Iris pigment epithelial cell (primary cell): ENCODE measurements at regions not wholly inside any gene's neighbourhood (a gene's known extent, or its start where the extent isn't known, plus 50 kb on each side); places are given as distances from the start of the nearest gene placed in this dataset.

Experiments
- DNase-seq: peaks from one replicate; pipeline ENCODE4 v3.0.0-alpha.2; 2011; ENCODE audit warnings: low read depth

DNA sequence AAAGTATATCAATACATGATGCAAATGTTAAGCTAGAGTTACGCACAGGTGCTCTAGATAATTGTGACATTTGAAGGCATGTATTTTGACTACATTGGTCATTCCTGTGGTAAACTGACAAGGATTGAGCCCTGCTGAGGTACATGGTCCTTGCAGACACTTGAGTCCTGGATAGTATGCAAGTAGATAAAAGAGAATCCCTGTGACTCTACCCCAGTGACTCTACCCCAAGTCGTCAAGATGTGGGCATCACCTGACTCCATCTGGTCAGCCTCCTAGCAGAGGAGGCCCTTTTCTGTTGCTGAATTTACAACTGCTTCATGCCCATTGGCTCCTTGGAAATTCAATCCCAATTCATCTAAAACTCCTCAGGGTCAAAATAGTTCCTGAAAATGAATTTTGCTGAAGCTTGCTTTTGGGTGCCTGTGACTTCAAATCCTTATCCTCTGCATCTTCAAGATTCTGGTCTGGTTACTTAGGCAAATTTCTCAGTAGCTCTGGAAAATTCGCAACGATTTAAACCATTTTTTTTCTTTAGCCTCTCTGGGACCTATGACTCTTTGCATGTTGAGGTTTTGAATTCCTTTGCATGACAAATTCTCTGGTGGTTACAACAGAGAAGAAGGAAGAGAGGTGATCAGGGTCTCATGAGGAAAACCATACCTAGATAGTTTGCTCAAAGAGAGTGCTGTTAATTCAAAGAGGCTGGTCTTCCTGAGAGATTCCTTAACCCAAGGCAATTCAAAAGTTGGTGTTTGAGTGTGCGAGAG lies 422.1 kb downstream of the FGF9 start:
- no peak for DNase-seq

DNA sequence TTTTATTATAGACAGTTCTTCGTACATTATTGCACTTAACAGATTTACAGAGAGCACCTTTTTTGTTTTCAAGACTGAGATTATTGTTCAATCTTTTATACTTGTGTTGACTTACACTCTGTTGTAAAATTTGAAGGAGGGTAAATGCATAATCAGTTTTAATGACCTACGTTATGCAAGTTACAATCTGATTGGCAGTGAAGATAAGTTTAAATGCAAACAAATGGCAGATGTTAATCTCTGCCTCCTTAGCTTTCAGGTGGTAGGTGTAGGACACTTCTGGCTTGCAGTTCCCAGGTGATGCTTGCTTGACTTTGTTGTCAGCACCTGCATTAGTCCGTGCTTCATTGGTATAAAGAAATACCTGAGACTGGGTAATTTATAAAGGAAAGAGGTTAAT lies 424.9 kb downstream of the FGF9 start:
- DNase-seq: no peak

- no peak for DNase-seq
Observed at GRCh38 chr13:22099585-22099984, 428.7 kb downstream of the FGF9 start.

- no peak for DNase-seq
Observed at GRCh38 chr13:22102271-22102670, 431.4 kb downstream of the FGF9 start.

DNA sequence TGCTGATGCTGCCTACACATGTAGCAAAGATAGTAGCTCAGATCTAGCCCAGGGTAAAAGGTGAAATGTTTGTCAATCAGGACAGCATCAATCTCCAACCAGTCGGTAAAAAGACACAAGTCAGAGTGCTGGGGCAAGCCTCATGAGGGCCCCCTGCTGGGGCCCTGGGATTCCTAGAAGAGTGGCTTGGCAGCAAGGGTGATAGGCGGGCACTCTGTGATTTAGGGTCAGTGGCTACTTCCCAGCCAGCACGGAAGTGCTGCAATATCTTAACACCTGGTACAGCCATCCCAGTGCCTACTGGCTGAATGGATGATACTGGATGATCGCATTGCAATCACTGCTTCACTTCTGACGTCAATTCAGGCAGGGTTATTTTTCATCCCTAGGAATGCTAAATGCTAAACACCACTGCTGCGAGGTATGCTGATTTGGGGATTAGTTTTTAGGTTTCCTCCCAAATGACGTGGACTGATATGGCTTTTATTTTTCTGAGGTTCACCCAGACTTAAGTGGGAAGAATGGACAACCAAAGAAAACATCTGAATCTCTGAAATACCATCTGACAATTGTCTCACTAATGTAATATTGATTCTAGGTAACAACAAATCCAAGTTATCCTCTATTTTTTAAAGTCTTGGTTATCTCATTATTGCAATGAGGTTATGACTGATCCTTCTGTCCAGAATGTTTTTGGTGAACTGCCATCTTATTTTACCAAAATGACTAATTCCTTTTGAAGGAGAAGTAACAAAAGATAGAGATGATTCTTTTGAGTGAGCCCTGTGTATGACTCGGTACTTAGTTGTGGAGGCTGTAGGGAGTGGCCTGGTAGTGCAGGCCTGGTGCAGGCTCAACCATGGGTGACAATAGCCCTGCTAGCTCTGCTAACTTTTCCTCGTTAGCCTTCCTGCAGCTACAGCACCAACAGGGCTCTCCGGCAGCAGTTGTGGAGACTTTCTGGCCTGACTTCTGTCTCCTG lies 432.5 kb downstream of the FGF9 start:
- no peak for DNase-seq

- DNase-seq: no peak
Observed at GRCh38 chr13:22106058-22106457, 435.2 kb downstream of the FGF9 start.

- DNase-seq: no peak
Observed at GRCh38 chr13:22107549-22107948, 436.7 kb downstream of the FGF9 start.

DNA sequence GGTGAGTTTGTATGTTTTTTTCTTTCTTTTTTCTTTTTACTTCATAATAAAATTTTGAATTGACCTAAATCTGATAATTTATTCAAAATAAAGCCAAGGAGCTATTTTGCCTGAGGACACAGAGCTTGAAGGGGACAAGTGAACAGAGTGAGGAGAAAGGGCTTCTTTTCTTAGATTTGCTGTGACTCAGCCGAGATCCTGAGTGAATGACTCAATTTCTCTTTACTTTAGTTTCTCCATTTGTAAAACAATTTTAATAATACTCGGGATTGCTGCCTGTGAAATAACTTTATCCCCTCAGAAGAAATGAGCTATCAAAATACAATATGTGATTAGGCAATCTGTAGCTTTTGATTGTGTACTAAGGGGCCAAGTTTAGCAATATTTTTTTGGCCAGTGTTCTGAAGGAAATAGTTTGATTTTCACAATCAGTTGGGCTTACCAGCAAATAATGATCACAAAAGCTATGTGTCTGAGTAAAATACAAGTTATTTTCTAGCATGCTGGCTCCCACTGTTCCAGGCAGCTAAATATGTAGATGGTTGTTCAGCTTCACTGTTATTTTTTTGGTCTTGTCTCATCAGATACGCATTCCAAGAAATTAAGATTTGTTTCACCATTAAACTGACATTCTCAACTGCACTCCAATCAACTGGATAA lies 437.5 kb downstream of the FGF9 start:
- DNase-seq: no peak

- DNase-seq: no peak
Observed at GRCh38 chr13:22108979-22109378, 438.1 kb downstream of the FGF9 start.

- no peak for DNase-seq
Observed at GRCh38 chr13:22110368-22110767, 439.5 kb downstream of the FGF9 start.

GRCh38 chr13:22111152-22111783 lies 440.4 kb downstream of the FGF9 start:
- DNase-seq: no peak

- no peak for DNase-seq
Observed at GRCh38 chr13:22111961-22112360, 441.1 kb downstream of the FGF9 start.

DNA sequence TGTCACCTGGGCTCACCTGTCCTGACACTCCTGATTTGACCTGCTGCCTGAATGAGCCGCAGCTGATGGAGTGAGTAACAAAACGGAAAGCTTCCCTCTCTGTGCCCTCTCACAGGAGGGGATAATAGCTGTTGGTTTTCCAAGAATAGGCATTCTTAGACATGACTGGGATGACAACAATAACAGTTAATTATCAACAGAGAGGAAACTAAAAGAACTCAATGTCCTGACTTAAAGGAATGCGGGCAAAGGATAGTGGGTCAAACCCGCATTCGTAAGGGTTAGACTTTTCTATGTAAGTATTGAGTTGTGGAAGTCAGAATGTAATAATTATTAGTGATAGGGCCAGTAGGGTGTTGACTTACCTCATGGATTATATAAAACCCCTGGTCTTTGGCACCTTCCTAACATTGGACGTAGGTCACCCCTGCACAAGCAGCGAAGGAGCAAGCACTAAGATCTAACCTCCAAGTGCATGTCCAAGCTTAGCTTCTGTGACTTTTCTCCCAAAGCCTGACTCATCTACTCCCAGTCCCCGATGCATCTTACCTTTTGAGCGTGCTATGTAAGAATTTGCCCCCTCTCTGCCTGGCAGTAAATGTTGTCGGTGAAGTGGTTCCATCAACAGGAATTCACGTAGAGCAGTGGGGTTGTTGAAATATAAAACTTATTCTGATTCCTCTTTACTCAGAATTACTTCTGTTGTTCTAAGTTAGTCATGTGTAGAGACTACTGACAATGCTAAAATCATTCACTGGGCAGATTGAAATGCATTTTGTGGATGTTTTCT lies 442.3 kb downstream of the FGF9 start:
- no peak for DNase-seq

- no peak for DNase-seq
Observed at GRCh38 chr13:22114630-22115311, 443.9 kb downstream of the FGF9 start.

DNA sequence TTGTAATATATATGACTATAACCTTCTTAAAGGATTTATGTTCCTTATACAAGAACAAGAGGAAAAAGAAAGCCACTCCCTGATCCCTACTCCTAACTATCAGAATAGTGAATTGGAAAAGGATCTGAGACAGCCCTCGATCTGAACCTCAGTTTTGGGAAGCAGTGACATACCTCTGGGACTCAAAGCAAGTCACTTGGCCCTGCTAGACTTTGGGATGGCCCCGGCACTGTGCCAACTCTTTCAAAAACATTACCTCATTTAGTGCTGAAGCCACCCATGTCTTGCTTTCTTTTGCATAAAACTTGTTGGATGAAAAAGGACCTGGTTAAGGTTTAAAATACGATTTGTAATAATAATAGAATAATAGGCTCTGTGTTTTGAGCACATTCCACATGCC lies 447.3 kb downstream of the FGF9 start:
- DNase-seq: no peak

- no peak for DNase-seq
Observed at GRCh38 chr13:22120646-22121045, 449.8 kb downstream of the FGF9 start.

GRCh38 chr13:22121146-22121739 lies 450.4 kb downstream of the FGF9 start:
- DNase-seq: no peak

DNA sequence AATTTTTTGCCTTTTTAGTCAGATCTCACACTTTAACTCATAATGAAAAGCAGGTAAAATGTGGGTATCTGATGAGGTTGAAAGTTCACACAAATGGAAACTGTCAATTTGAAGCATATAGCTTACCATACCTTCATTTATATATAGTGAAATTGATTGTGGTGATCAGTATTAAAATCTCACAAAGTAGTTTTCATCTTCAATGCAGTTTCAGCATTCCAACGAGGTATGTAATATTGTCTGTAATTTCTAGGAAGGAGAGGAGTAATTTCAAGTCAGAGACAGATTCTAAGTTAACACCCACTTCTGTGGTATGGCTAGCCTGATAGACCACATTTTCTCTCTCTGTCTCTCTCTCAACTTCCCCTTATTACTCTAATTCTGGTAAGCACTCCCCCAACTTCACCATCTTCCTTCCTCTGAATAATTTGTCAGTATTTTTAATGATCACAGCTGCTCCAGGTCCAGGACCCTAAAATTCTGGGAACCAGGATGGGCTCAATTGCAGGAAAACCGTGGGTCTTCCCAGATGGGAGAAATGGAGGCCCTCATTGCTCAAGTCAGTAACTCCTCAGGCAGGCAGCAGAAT lies 455.7 kb downstream of the FGF9 start:
- DNase-seq: no peak

GRCh38 chr13:22127277-22128164 lies 456.6 kb downstream of the FGF9 start:
- DNase-seq: no peak
